AG04450 (cell line): ENCODE measurements at regions not wholly inside any gene's neighbourhood (a gene's known extent, or its start where the extent isn't known, plus 50 kb on each side); places are given as distances from the start of the nearest gene placed in this dataset.

Experiments used
- CTCF ChIA-PET: fragments of 300-600, 350-600 bp; formaldehyde crosslinking; extraction: SDS; loops from one replicate; lab custom pipeline; 2022; ENCODE audit warnings: antibody characterized with exemption, inconsistent platforms; lab: Charles Lee
- POLR2A ChIA-PET: fragments of 350-600 bp; formaldehyde crosslinking; extraction: SDS; loops from one replicate; lab custom pipeline; 2021; ENCODE audit warnings: antibody characterized with exemption, inconsistent platforms; lab: Yijun Ruan, JAX
- DNase-seq: peaks from one replicate; pipeline ENCODE4 v3.0.0-alpha.2; 2011; ENCODE audit warnings: low read depth, low spot score
- H3K27ac ChIP-seq: one replicate; pipeline ENCODE4 v1.5.1; 2012; ENCODE audit warnings: low read depth, low read length, control low read depth
- H3K27me3 ChIP-seq: one replicate; pipeline ENCODE4 v1.6.0; 2012; ENCODE audit warnings: low read length; ENCODE audit not compliant: control insufficient read depth, insufficient read depth
- H3K4me3 ChIP-seq: 2 replicates; pipeline ENCODE4 v1.5.1; 2011; ENCODE audit warnings: mild to moderate bottlenecking, low read depth, low read length, control low read depth
- H3K9me3 ChIP-seq: 2 replicates; pipeline ENCODE4 v1.5.1; 2012; ENCODE audit warnings: low read length; ENCODE audit not compliant: control insufficient read depth, insufficient read depth
- TF ChIP-seq, protein P1 (sequence below): IDR thresholded peaks from 2 replicates; pipeline ENCODE4 v1.5.1; 2011; ENCODE audit warnings: low read depth, low read length, control low read depth, inconsistent platforms

DNA sequence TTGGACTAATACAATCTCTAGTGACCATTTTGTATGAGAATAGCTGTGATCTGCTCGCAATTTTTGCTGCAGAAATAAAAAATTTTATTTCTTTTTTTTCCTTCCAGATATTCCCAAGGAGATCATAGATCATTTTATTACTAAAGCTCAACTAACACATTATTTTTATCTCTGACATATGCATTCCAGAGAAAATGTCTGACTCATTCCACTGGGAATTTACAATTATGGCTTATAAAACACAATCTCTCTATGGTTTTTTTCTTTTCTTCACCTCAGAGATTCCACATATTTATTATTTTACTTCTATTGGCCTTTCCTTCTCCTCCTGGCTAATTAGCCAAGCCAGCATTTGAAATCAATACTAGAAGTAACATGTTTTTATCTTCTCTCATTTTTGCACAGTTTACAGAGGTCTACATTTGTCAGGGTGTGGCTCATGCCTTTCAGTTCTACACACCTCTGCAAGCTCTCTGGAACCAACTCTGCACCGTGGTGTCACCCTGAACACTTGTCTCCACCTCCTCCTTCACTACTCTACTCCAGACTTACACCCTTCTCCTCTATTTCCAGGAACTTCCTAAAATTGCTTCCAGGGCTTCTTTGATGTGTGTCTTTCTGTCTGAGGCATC is 59.8 kb upstream of the GPM6A start:
- CTCF ChIA-PET, result no interaction called here
- Histone ChIP-seq H3K9me3 (no peaks in the 10 kb centered on the region), H3K27ac (no peak overlapping the region), H3K4me3 (no peak overlapping the region), H3K27me3 (no peaks in the 10 kb centered on the region)
- TF ChIP-seq, protein P1, sequence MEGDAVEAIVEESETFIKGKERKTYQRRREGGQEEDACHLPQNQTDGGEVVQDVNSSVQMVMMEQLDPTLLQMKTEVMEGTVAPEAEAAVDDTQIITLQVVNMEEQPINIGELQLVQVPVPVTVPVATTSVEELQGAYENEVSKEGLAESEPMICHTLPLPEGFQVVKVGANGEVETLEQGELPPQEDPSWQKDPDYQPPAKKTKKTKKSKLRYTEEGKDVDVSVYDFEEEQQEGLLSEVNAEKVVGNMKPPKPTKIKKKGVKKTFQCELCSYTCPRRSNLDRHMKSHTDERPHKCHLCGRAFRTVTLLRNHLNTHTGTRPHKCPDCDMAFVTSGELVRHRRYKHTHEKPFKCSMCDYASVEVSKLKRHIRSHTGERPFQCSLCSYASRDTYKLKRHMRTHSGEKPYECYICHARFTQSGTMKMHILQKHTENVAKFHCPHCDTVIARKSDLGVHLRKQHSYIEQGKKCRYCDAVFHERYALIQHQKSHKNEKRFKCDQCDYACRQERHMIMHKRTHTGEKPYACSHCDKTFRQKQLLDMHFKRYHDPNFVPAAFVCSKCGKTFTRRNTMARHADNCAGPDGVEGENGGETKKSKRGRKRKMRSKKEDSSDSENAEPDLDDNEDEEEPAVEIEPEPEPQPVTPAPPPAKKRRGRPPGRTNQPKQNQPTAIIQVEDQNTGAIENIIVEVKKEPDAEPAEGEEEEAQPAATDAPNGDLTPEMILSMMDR, result no peak
- DNase-seq, result no peak
- POLR2A ChIA-PET, result no interaction called here

DNA sequence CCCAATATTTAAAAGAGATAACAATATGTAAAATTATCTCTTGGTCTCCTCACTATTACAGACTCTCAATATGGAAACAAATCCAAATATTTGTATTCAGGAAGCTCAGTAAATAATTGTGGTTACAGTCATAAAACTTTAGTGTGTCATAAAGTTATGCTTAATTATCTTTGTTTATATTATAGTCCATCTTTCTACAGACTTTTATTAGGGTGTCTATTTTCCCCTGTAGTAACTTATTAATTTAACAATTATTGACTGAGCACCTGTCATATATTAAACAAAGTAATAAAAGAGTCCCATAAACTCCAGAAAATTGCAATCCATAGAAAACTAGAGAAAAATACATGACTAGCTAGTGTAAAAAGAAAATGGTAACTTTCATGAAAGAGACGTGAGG is 61.6 kb upstream of the GPM6A start:
- Histone ChIP-seq H3K9me3 (no peaks in the 10 kb centered on the region; the same call in 1 of the 2 replicates), H3K27ac (no peak overlapping the region), H3K27me3 (no peaks in the 10 kb centered on the region), H3K4me3 (no peak overlapping the region)
- TF ChIP-seq, protein P1, result no peak
- ChIA-PET POLR2A (no interaction called here), CTCF (no interaction called here)
- DNase-seq, result no peak

DNA sequence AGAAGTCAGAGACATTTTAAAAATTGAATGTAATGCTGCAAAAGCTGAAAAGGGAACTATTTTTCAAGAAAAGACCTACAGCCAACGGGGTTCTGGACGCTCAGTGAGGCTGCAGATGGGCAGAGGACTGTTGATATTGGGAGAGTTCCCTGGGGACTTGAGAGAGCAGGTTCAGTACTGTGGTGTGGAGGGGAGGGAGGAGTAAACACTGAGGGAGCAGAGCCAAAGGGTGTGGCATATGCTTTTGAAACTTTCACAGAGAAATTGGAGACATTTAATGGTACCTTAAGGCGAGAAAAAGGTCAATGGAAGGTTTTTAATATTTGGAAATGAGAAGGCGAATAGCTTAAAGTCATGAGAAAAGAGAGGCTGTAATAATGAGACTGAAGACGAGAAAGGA is 62.2 kb upstream of the GPM6A start:
- no peaks in the 10 kb centered on the region for H3K27me3 ChIP-seq
- no peaks in the 10 kb centered on the region; the same call in 1 of the 2 replicates for H3K9me3 ChIP-seq
- no peak overlapping the region for H3K27ac ChIP-seq
- ChIA-PET CTCF (no interaction called here), POLR2A (no interaction called here)
- DNase-seq, result no peak
- TF ChIP-seq, protein P1, result no peak
- H3K4me3 ChIP-seq, result no peak overlapping the region

DNA sequence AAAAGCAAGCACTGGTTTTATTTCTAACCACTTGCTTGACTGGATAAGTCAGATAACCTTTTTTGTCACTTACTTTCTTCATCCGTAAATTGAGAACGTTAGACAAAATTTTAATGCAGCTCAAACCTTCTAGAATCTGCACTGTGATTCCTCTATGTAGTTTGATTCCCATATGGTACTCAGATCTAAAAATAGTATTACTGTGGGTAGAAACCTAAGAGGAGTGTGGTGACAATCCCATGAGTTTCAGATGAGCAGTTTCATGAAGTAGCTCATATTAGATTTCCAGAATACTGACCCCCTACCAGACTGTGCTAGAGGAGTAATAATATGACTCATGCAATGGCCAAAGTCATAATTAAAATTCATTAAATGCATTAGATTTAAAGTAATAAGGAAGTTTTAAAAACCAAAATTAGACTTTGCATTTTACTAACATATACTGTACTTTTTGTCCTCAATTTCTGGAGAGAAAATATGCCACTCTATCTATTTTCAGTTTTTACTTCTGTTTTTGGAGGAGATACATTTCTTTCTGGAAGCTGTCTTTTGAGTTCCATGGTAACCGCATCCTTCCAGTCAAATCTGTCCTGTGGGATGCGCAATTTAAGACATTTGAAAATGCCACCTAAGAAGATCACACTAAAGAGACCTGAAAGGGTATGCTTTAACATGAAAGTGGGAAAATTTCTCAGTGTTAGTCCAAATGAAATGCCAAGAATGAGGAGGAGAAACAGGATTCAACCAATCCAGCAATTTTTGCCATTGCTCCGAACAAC is 64.1 kb upstream of the GPM6A start:
- Histone ChIP-seq H3K4me3 (no peak overlapping the region), H3K27me3 (no peaks in the 10 kb centered on the region), H3K27ac (no peak overlapping the region), H3K9me3 (no peaks in the 10 kb centered on the region; the same call in 1 of the 2 replicates)
- TF ChIP-seq, protein P1, result no peak
- ChIA-PET CTCF (no interaction called here), POLR2A (no interaction called here)
- DNase-seq, result no peak

DNA sequence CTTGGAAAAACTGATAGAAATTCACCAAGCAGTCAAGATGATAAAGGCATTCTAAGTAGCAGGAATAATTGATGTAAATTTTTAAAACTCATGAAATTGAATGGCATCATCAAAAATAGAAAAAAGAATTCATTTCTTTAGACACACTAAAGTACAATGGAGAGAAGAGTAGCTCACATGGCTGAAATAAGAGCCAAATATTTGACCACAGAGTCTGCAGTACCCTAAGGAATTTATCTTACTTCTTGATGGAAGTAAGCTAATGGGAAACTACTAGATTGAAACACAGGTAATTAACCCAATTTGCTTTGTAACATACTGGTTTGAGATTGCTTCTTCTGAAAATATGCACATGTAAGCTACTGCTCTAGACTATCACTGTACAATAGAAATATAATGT is 70.8 kb upstream of the GPM6A start:
- H3K27ac ChIP-seq, result no peak overlapping the region
- H3K27me3 ChIP-seq, result no peaks in the 10 kb centered on the region
- CTCF ChIA-PET, result no interaction called here
- no peak overlapping the region for H3K4me3 ChIP-seq
- no peaks in the 10 kb centered on the region; the same call in 1 of the 2 replicates for H3K9me3 ChIP-seq
- POLR2A ChIA-PET, result no interaction called here
- DNase-seq, result no peak
- TF ChIP-seq, protein P1, result no peak
